ENCODE measurements at regions not wholly inside any gene's neighbourhood (a gene's known extent, or its start where the extent isn't known, plus 50 kb on each side); places are given as distances from the start of the nearest gene placed in this dataset.

DNA sequence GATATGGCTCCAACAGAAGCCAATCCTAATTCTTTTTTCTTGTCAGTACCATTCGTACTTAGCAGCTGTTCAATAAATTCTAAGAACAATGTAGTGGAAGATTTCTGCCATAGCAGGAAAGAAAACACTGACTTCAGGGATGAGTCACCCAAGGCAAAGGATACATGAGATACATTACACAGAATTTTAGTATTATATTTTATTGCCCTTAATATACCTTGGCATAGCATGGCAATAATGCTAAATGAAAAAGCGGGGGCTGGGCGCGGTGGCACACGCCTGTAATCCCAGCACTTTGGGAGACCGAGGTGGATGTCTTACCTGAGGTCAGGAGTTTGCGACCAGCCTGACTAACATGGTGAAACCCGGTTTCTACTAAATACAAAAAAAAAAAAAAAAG is 619.1 kb upstream of the DAB2 start:
- no peak for DNase-seq (ENCODE audit: low read depth)
- TF ChIP-seq, protein P1, sequence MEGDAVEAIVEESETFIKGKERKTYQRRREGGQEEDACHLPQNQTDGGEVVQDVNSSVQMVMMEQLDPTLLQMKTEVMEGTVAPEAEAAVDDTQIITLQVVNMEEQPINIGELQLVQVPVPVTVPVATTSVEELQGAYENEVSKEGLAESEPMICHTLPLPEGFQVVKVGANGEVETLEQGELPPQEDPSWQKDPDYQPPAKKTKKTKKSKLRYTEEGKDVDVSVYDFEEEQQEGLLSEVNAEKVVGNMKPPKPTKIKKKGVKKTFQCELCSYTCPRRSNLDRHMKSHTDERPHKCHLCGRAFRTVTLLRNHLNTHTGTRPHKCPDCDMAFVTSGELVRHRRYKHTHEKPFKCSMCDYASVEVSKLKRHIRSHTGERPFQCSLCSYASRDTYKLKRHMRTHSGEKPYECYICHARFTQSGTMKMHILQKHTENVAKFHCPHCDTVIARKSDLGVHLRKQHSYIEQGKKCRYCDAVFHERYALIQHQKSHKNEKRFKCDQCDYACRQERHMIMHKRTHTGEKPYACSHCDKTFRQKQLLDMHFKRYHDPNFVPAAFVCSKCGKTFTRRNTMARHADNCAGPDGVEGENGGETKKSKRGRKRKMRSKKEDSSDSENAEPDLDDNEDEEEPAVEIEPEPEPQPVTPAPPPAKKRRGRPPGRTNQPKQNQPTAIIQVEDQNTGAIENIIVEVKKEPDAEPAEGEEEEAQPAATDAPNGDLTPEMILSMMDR (IDR thresholded peaks at IDR 0.05; ENCODE audit: insufficient read depth, low read depth, low read length), result no peak
- no peak overlapping the region for H3K4me3 ChIP-seq (ENCODE audit: low read depth, low read length)

DNA sequence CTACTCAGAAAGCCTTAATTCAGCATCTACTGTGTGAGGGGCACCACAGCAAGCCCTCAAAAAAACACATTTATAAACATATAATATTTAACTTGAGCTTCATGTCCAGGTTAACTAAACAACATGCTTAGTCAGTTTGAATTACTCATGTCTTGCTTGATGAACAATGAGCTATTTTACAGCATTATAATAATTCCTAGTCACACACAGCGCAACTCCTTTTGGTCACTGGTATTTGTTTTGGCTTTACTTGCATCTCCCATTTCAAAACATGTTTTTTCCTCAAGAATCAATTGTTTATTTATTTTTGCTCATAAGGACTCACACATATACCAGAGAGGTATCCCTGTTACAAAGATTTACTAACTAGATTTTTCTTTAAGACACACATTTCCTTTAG is 616.7 kb upstream of the DAB2 start:
- TF ChIP-seq, protein P1 (IDR thresholded peaks at IDR 0.05; ENCODE audit: insufficient read depth, low read depth, low read length), result no peak
- peak; percentile 13 for DNase-seq (ENCODE audit: low read depth)

DNA sequence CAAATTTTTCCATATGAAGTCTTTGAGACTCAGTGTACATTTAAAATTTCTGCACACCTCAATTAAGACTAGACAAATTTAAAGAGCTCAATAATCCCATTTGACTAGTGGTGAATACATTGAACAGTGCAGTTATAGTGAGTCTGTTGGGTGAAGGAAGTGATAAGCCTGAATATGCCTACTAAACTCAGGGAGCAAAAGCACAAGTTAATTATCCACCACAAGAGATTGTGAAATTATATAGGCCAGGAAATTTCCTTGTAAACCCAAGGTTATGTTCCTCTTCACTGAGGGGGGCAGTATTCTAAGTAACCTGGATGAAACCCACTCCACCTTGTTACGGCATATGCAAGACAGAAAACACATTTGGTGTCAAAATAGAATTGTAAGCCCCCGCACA is 612.9 kb upstream of the DAB2 start:
- TF ChIP-seq, protein P1 (IDR thresholded peaks at IDR 0.05; ENCODE audit: insufficient read depth, low read depth, low read length), result no peak
- no peak overlapping the region for H3K4me3 ChIP-seq (ENCODE audit: low read depth, low read length)
- no peak for DNase-seq (ENCODE audit: low read depth)

More for the DNA sequence above, 616.7 kb upstream of the DAB2 start:
- H3K4me3 ChIP-seq (ENCODE audit: low read depth, low read length), result no peak overlapping the region

DNA sequence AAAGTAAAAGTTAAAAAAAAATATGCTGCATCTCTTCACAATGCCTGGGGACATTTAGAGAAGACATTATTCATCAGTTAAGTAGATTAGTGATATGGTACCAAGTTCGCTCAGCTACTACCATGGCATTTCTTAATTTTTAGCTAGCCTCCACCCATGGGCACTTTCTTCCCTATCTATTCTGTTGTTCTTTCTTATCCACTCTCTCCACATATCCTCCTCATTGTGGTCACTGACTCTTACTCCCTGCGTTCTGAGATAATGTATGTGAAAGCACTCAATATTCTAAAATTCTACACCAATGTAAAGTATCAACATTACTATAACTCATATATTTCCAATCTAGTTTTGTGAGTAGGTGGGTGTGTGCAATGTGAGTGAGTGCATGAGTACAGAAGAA is 609.7 kb upstream of the DAB2 start:
- no peak overlapping the region for H3K4me3 ChIP-seq (ENCODE audit: low read depth, low read length)
- TF ChIP-seq, protein P1 (IDR thresholded peaks at IDR 0.05; ENCODE audit: insufficient read depth, low read depth, low read length), result no peak
- no peak for DNase-seq (ENCODE audit: low read depth)

DNA sequence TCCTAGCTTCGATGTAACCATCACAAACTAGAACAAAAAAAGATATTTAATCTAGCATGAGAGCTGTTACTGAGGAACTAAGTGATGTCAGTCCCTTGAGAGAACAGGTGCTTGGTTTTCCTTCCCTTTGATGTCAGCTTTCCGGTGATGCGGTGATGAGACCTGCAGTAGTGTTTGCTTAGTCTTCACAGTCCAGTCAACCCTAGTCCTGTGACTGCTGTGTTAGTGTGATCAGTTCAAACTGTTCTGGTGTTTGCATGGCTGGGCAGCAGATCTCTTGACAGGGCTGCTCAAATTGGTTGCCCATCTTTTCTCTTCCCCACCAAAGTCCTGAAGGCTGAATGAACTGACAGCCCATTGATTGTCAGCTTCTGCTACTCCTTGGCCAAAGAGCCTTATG is 608.6 kb upstream of the DAB2 start:
- no peak for DNase-seq (ENCODE audit: low read depth)
- TF ChIP-seq, protein P1 (IDR thresholded peaks at IDR 0.05; ENCODE audit: insufficient read depth, low read depth, low read length), result no peak
- no peak overlapping the region for H3K4me3 ChIP-seq (ENCODE audit: low read depth, low read length)

DNA sequence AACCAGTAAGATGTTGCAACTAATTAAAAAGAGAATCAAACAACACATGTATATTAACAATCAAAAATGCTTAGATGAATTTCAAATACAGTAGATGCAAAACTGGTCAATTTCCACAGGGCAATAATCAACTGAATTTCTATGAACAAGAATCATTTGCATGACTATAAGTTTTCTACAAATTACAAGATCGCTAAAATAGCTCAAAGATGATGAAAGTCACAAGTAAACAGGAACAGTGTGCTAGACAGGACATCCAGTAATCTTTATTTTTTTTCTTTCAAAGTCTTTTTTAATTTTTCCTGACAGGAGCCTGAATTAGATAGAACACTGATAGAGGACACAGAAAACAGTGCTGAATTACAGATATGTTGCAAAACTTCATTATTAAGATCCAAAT is 608.2 kb upstream of the DAB2 start:
- H3K4me3 ChIP-seq (ENCODE audit: low read depth, low read length), result no peak overlapping the region
- TF ChIP-seq, protein P1 (IDR thresholded peaks at IDR 0.05; ENCODE audit: insufficient read depth, low read depth, low read length), result no peak
- no peak for DNase-seq (ENCODE audit: low read depth)

DNA sequence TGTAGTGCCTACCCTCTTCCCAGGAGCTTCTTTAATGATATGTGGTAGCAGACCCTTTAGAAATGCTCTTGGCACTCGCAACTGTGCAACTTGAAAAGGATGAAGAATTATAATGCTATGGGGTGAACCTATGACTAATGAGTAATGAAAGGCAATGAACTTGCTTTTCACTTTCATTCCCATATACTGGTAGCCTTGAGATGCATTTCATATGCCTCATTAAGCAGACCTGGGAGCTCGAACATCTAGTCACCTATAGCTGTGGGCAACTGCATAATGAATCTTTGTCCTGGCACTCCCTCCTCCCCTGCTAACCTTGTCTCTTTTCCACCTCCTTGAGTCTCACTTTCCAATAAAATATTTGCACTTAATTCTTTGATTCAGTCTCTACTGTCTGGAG is 605.9 kb upstream of the DAB2 start:
- TF ChIP-seq, protein P1 (IDR thresholded peaks at IDR 0.05; ENCODE audit: insufficient read depth, low read depth, low read length), result no peak
- no peak for DNase-seq (ENCODE audit: low read depth)
- no peak overlapping the region for H3K4me3 ChIP-seq (ENCODE audit: low read depth, low read length)
